Suprapubic skin (tissue), 4 donors: ENCODE measurements at regions not wholly inside any gene's neighbourhood (a gene's known extent, or its start where the extent isn't known, plus 50 kb on each side); places are given as distances from the start of the nearest gene placed in this dataset.

Source experiments
- POLR2A ChIP-seq, 2 donors: fragments of 450-650 bp; IDR thresholded peaks; one replicate each; pipeline ENCODE4 v1.6.1; 2017; ENCODE audit warnings: antibody characterized with exemption in 2 of 2, mild to moderate bottlenecking in 2 of 2, moderate library complexity in 2 of 2
- POLR2AphosphoS5 ChIP-seq, 3 donors: sonication (generic); formaldehyde crosslinking; IDR thresholded peaks; one replicate each; pipeline ENCODE4 v1.6.1; 2017; ENCODE audit warnings: antibody characterized with exemption in 3 of 3
- TF ChIP-seq, protein P1 (sequence below), 2 donors: fragments of 200-600 bp in 1 of 2; fragments of 450-650 bp in 1 of 2; sonication (generic) in 1 of 2; IDR thresholded peaks; one replicate each; pipeline ENCODE4 v1.5.1; 2016 to 2019; ENCODE audit warnings: antibody characterized with exemption in 2 of 2, mild to moderate bottlenecking in 1 of 2, moderate library complexity in 1 of 2

GRCh38 chr18:54662986-54663385, 71.9 kb downstream of the DYNAP start:
- no peak for TF ChIP-seq POLR2AphosphoS5 (IDR thresholded peaks at IDR 0.05)
- TF ChIP-seq, protein P1, sequence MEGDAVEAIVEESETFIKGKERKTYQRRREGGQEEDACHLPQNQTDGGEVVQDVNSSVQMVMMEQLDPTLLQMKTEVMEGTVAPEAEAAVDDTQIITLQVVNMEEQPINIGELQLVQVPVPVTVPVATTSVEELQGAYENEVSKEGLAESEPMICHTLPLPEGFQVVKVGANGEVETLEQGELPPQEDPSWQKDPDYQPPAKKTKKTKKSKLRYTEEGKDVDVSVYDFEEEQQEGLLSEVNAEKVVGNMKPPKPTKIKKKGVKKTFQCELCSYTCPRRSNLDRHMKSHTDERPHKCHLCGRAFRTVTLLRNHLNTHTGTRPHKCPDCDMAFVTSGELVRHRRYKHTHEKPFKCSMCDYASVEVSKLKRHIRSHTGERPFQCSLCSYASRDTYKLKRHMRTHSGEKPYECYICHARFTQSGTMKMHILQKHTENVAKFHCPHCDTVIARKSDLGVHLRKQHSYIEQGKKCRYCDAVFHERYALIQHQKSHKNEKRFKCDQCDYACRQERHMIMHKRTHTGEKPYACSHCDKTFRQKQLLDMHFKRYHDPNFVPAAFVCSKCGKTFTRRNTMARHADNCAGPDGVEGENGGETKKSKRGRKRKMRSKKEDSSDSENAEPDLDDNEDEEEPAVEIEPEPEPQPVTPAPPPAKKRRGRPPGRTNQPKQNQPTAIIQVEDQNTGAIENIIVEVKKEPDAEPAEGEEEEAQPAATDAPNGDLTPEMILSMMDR (IDR thresholded peaks at IDR 0.05) = no peak
- TF ChIP-seq POLR2A (IDR thresholded peaks at IDR 0.05) = no peak
